ENCODE measurements at regions not wholly inside any gene's neighbourhood (a gene's known extent, or its start where the extent isn't known, plus 50 kb on each side); places are given as distances from the start of the nearest gene placed in this dataset.

- Mint-ChIP-seq H3K4me1 (no peaks in the 10 kb centered on the region), H3K36me3 (no peaks in the 10 kb centered on the region), H3K27ac (no peak overlapping the region), H3K9me3 (no peaks in the 10 kb centered on the region), H3K4me3 (no peak overlapping the region), H3K27me3 (peaks cover 20% of the 10 kb centered on the region)
Observed at GRCh38 chr4:101693842-101694398, 96.6 kb upstream of the BANK1 start.

DNA sequence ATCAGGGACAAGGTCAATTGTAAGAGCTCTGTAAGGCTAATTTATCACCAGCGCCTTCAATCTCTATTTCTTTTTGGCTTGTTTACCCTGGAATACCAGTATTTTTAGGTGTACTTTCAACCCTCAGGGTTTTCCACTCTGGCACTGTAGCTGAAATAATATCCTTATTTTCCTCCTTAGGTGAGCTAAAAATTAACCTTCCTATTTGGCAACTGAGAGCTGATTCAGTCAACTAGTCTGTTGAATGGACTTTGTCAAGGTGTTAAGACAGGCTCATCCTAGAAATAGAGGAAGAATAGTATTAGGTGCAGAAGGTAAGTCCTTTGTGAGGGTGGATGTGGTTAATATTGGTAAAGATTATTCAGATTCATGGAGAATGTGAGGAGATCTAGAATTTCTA lies 101.3 kb upstream of the BANK1 start:
- Mint-ChIP-seq H3K27ac (no peak overlapping the region), H3K36me3 (no peaks in the 10 kb centered on the region), H3K4me3 (no peak overlapping the region), H3K9me3 (no peaks in the 10 kb centered on the region), H3K4me1 (no peaks in the 10 kb centered on the region), H3K27me3 (peaks cover 26% of the 10 kb centered on the region)

GRCh38 chr4:101685126-101685525 lies 105.4 kb upstream of the BANK1 start:
- Mint-ChIP-seq H3K27me3 (peaks cover 16% of the 10 kb centered on the region), H3K4me1 (no peaks in the 10 kb centered on the region), H3K4me3 (no peak overlapping the region), H3K36me3 (no peaks in the 10 kb centered on the region), H3K27ac (no peak overlapping the region), H3K9me3 (no peaks in the 10 kb centered on the region)

- Mint-ChIP-seq H3K36me3 (no peaks in the 10 kb centered on the region), H3K27ac (no peak overlapping the region), H3K4me3 (no peak overlapping the region), H3K27me3 (peaks cover 12% of the 10 kb centered on the region), H3K9me3 (no peaks in the 10 kb centered on the region), H3K4me1 (no peaks in the 10 kb centered on the region)
Observed at GRCh38 chr4:101682946-101683345, 107.6 kb upstream of the BANK1 start.

DNA sequence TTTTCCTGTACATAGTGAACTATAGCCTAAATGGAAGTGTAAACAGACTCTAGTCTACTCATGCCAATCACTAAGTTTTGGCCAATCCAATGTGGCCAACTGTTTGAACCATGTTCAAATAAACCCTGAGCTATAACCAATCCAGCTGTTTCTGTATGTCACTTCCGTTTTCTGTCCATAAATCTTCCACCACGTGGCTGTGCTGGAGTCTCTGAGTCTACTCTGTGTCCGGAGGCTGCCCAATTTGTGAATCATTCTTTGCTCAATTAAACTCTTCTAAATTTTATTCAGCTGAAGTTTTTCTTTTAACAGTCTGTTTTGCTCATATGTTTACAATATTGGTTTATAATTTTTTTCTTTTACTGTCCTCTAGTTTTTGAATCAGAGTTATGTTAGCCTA lies 112.3 kb upstream of the BANK1 start:
- H3K36me3 Mint-ChIP-seq = no peaks in the 10 kb centered on the region

GRCh38 chr4:101670897-101671296 lies 119.6 kb upstream of the BANK1 start:
- H3K27ac Mint-ChIP-seq = no peak overlapping the region
- no peak overlapping the region for H3K4me3 Mint-ChIP-seq
- H3K9me3 Mint-ChIP-seq = no peaks in the 10 kb centered on the region
- no peaks in the 10 kb centered on the region for H3K36me3 Mint-ChIP-seq
- no peaks in the 10 kb centered on the region for H3K4me1 Mint-ChIP-seq
- H3K27me3 Mint-ChIP-seq = no peaks in the 10 kb centered on the region

More for the DNA sequence above, 112.3 kb upstream of the BANK1 start:
- H3K27me3 Mint-ChIP-seq = no peaks in the 10 kb centered on the region
- H3K4me1 Mint-ChIP-seq = no peaks in the 10 kb centered on the region
- no peaks in the 10 kb centered on the region for H3K9me3 Mint-ChIP-seq
- no peak overlapping the region for H3K4me3 Mint-ChIP-seq
- H3K27ac Mint-ChIP-seq = no peak overlapping the region

DNA sequence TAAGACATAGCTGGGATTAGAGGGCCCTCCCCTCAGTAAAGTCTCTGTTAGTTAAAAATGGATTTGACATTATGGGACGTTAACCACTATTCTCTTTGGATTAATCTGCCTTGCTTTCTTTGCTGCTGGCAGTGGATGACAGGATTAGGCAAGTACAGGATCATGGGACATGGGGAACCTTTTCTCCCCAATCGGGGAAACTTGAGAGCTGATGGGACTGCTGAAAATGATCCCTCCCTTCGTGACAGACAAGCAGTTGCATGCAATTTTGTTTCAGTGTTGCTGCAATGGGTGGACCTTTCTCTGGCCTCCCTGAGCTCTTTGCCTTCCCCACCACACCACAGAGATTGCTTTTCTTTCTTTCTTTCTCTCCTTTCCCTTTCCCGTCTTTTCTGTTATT lies 120.2 kb upstream of the BANK1 start:
- H3K4me3 Mint-ChIP-seq = no peak overlapping the region
- no peaks in the 10 kb centered on the region for H3K4me1 Mint-ChIP-seq
- no peaks in the 10 kb centered on the region for H3K9me3 Mint-ChIP-seq
- no peak overlapping the region for H3K27ac Mint-ChIP-seq
- no peaks in the 10 kb centered on the region for H3K36me3 Mint-ChIP-seq
- no peaks in the 10 kb centered on the region for H3K27me3 Mint-ChIP-seq

DNA sequence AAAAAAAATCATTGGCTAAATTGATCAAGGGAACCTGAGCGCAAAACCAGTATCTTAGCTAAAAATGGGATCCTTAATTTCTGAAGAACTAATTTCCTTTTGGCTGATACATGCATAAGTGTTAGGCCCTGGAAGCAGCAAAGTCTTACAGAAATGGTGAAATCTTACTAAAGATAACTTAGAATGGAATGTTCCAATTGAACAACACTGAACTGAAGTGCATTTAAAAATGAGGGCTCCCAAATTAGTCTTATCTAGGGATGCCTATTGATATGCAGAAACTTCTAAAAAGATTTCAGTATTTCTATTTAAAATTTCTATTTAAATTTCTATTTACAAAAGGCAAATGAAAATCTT lies 120.7 kb upstream of the BANK1 start:
- no peak overlapping the region for H3K27ac Mint-ChIP-seq

GRCh38 chr4:101669138-101669831 lies 121.2 kb upstream of the BANK1 start:
- no peaks in the 10 kb centered on the region for H3K36me3 Mint-ChIP-seq
- no peaks in the 10 kb centered on the region for H3K4me1 Mint-ChIP-seq
- no peaks in the 10 kb centered on the region for H3K9me3 Mint-ChIP-seq
- no peaks in the 10 kb centered on the region for H3K27me3 Mint-ChIP-seq
- H3K4me3 Mint-ChIP-seq = no peak overlapping the region
- H3K27ac Mint-ChIP-seq = no peak overlapping the region

More for the DNA sequence above, 120.7 kb upstream of the BANK1 start:
- Mint-ChIP-seq H3K9me3 (no peaks in the 10 kb centered on the region), H3K36me3 (no peaks in the 10 kb centered on the region), H3K4me3 (no peak overlapping the region), H3K27me3 (no peaks in the 10 kb centered on the region), H3K4me1 (no peaks in the 10 kb centered on the region)

DNA sequence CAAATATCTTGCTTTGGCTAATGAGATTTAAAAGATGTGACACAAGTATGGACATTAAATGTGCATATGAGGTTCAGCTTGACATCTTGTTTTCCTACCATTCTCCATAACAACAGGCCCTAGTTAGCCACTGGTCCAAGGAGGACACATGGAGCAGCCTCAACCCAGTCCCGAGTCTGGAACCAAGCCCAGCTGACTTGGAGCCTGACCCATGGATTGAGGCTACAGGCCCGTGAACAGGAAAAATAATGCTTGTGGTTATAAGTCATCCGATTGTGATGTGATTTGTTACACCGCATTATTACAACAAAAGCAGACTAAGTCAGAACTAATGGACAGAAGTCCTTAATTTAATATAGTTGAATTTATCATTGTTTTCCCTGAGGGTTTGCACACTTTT lies 123.2 kb upstream of the BANK1 start:
- no peak overlapping the region for H3K27ac Mint-ChIP-seq
- H3K9me3 Mint-ChIP-seq = no peaks in the 10 kb centered on the region
- H3K36me3 Mint-ChIP-seq = no peaks in the 10 kb centered on the region
- no peaks in the 10 kb centered on the region for H3K4me1 Mint-ChIP-seq
- no peak overlapping the region for H3K4me3 Mint-ChIP-seq
- no peaks in the 10 kb centered on the region for H3K27me3 Mint-ChIP-seq

DNA sequence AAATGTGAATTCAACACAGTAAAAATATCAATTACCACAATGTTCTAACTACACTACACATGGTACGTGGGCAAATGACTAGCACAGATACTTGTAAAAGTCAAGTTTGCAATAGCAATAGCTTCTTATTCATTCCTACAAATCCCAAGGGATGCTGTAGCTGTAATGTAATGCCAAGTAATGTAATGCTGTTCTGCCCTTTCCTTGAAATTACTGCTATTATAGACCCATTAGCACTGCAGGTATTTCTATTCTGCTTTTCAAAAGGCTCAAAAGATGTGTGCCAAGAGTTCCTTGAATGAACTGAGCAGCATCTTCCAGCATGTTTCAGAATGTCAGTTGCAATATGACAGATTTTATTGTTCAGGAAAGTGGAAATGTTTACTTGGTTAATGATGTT lies 129.9 kb upstream of the BANK1 start:
- Mint-ChIP-seq H3K27ac (no peak overlapping the region), H3K4me3 (no peak overlapping the region), H3K9me3 (no peaks in the 10 kb centered on the region), H3K4me1 (no peaks in the 10 kb centered on the region), H3K36me3 (no peaks in the 10 kb centered on the region), H3K27me3 (peaks cover 10% of the 10 kb centered on the region)

- Mint-ChIP-seq H3K9me3 (no peaks in the 10 kb centered on the region), H3K27me3 (peaks cover 12% of the 10 kb centered on the region), H3K4me3 (no peak overlapping the region), H3K27ac (no peak overlapping the region), H3K36me3 (no peaks in the 10 kb centered on the region), H3K4me1 (no peaks in the 10 kb centered on the region)
Observed at GRCh38 chr4:101655857-101656256, 134.7 kb upstream of the BANK1 start.

DNA sequence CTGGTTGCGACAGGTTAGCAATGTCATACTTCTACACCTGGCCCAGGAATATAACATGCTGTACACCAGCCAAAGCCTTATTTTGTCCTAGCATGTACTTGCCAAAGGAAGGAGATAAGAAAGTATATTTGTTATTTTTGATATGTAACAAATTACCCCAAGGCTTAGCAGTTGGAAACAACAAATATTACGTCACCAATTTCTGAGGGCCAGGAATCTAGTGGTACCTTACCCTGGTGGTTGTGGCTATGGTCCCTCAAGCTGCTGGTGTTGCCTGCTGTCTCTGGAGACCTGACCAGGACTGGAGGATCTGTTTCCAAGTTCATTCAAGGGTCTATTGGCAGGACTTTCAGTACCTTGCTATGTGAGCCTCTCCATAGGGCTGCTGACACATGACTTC lies 135.5 kb upstream of the BANK1 start:
- Mint-ChIP-seq H3K27ac (no peak overlapping the region), H3K36me3 (no peaks in the 10 kb centered on the region), H3K9me3 (no peaks in the 10 kb centered on the region), H3K27me3 (peaks cover 12% of the 10 kb centered on the region), H3K4me1 (no peaks in the 10 kb centered on the region), H3K4me3 (no peak overlapping the region)

GRCh38 chr4:101651778-101652177 lies 138.8 kb upstream of the BANK1 start:
- no peak overlapping the region for H3K27ac Mint-ChIP-seq
- peaks cover 4% of the 10 kb centered on the region for H3K27me3 Mint-ChIP-seq
- no peaks in the 10 kb centered on the region for H3K36me3 Mint-ChIP-seq
- no peaks in the 10 kb centered on the region for H3K4me1 Mint-ChIP-seq
- H3K4me3 Mint-ChIP-seq = no peak overlapping the region
- no peaks in the 10 kb centered on the region for H3K9me3 Mint-ChIP-seq

DNA sequence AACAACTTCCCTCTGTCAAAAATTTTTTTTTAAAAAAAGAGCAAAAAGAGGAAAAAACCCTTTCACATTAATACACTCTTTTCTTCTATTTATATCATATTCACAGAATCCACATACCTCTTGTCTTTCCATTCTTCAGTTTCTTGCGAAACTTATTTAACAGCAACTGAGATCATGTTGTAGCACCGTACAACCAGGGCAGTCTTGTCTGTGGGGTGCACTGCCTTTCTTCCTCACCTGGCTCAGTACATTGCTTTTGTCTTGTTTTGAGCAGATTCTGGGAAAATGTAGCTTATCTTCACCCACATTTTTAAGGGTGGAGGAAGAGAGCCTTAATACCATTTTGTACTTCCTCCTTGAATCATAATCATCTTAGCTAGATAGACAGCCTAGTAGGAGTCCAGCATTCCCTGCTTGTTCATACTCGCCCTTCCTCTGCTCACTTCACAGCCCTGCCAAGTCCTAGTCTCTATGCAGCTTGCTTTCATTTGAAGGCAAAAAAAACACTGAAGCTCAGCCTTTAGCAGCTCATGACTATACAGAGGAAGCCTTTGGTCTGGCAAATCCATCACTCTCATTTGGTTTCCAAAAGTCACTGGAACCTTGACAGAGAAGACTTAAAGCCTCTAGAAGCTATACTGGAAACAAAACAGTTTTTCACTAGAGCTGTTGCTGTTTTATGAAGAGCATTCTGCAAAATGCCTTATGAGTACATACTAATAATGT lies 140.6 kb upstream of the BANK1 start:
- H3K4me1 Mint-ChIP-seq = no peaks in the 10 kb centered on the region

DNA sequence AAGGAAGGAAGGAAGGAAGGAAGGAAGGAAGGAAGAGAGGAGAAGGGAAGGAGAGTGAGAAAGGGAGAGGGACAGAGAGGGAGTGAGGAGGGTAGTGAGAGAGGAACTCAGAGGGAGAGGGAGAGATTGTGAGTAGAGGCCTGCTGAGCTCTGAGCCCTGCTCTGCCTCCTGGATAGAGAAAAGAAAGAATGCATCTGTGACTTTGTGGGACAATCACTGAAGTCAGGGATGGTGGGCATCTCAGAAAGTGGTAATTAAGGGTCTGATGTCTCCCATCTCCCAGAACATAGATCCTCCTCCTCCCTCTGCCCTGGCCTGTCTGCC lies 142.9 kb upstream of the BANK1 start:
- Mint-ChIP-seq H3K36me3 (no peaks in the 10 kb centered on the region), H3K9me3 (no peaks in the 10 kb centered on the region), H3K4me1 (no peaks in the 10 kb centered on the region), H3K27ac (no peak overlapping the region), H3K27me3 (peaks cover 6% of the 10 kb centered on the region), H3K4me3 (no peak overlapping the region)

More for the DNA sequence above, 140.6 kb upstream of the BANK1 start:
- Mint-ChIP-seq H3K27me3 (peaks cover 5% of the 10 kb centered on the region), H3K9me3 (no peaks in the 10 kb centered on the region), H3K36me3 (no peaks in the 10 kb centered on the region), H3K4me3 (no peak overlapping the region), H3K27ac (no peak overlapping the region)
